Lower lobe of right lung (tissue), 2 donors: ENCODE measurements at regions not wholly inside any gene's neighbourhood (a gene's known extent, or its start where the extent isn't known, plus 50 kb on each side); places are given as distances from the start of the nearest gene placed in this dataset.

Experiments
- ATAC-seq, 2 donors: fragments of 200-7000 bp; cut with Tn5 transposase; one replicate each; pipeline ENCODE4 v1.9.1; 2020 to 2022; ENCODE audit warnings: mild to moderate bottlenecking in 2 of 2, moderate library complexity in 2 of 2
- DNase-seq: peaks from one replicate; pipeline ENCODE4 v3.0.0-alpha.2; 2020
- H3K27ac ChIP-seq: fragments of 200-600 bp; one replicate; pipeline ENCODE4 v1.8.0; 2022
- H3K27me3 ChIP-seq: fragments of 200-600 bp; one replicate; pipeline ENCODE4 v1.8.0; 2022; ENCODE audit warnings: low read depth
- H3K36me3 ChIP-seq: fragments of 200-600 bp; one replicate; pipeline ENCODE4 v1.8.0; 2022; ENCODE audit warnings: mild to moderate bottlenecking
- H3K4me1 ChIP-seq: fragments of 200-600 bp; one replicate; pipeline ENCODE4 v1.8.0; 2022
- H3K4me3 ChIP-seq: fragments of 200-600 bp; one replicate; pipeline ENCODE4 v1.8.0; 2022; ENCODE audit warnings: mild to moderate bottlenecking
- H3K9me3 ChIP-seq: fragments of 200-600 bp; one replicate; pipeline ENCODE4 v1.8.0; 2022
- CTCF ChIP-seq: fragments of 200-600 bp; IDR thresholded peaks from one replicate; pipeline ENCODE4 v1.8.0; 2022; ENCODE audit warnings: antibody characterized with exemption, mild to moderate bottlenecking
- intact Hi-C: fragments of 100-400 bp; cut with DNase I; formaldehyde crosslinking; loops from one replicate; pipeline ENCODE4 v1.11.0; 2022
- donor health status: DM: no; HTN: yes; CAD: no; lungs with severe emphysema.

GRCh38 chr1:101101360-101101759 lies 75.8 kb upstream of the DPH5 start:
- H3K9me3 ChIP-seq = no peaks in the 10 kb centered on the region
- H3K4me3 ChIP-seq = no peak overlapping the region
- no peak overlapping the region for H3K27ac ChIP-seq
- no peaks in the 10 kb centered on the region for H3K36me3 ChIP-seq
- TF ChIP-seq CTCF = no peak
- peaks cover under 1% of the 10 kb centered on the region for H3K4me1 ChIP-seq
- ATAC-seq (no peak), DNase-seq (no peak)
- intact Hi-C loops = no loop called here
- H3K27me3 ChIP-seq = no peaks in the 10 kb centered on the region

- ATAC-seq (no peak), DNase-seq (no peak)
- Histone ChIP-seq H3K4me3 (no peak overlapping the region), H3K27ac (no peak overlapping the region), H3K36me3 (no peaks in the 10 kb centered on the region), H3K4me1 (no peaks in the 10 kb centered on the region), H3K27me3 (no peaks in the 10 kb centered on the region), H3K9me3 (no peaks in the 10 kb centered on the region)
- intact Hi-C loops = no loop called here
- no peak for TF ChIP-seq CTCF
Measured at GRCh38 chr1:101100674-101101073, 75.1 kb upstream of the DPH5 start.

GRCh38 chr1:101098907-101099306 lies 73.3 kb upstream of the DPH5 start:
- Histone ChIP-seq H3K9me3 (no peaks in the 10 kb centered on the region), H3K4me3 (no peak overlapping the region), H3K27me3 (no peaks in the 10 kb centered on the region), H3K36me3 (no peaks in the 10 kb centered on the region), H3K4me1 (no peaks in the 10 kb centered on the region), H3K27ac (no peak overlapping the region)
- intact Hi-C loops = no loop called here
- no peak for TF ChIP-seq CTCF
- DNase-seq (no peak), ATAC-seq (no peak)

GRCh38 chr1:101098327-101098726 lies 72.7 kb upstream of the DPH5 start:
- Histone ChIP-seq H3K4me1 (no peaks in the 10 kb centered on the region), H3K27ac (no peak overlapping the region), H3K36me3 (no peaks in the 10 kb centered on the region), H3K4me3 (no peak overlapping the region), H3K9me3 (no peaks in the 10 kb centered on the region), H3K27me3 (no peaks in the 10 kb centered on the region)
- no peak for DNase-seq
- intact Hi-C loops = no loop called here
- ATAC-seq = no peak
- no peak for TF ChIP-seq CTCF

- ATAC-seq (no peak), DNase-seq (no peak)
- Histone ChIP-seq H3K4me3 (no peak overlapping the region), H3K4me1 (no peaks in the 10 kb centered on the region), H3K27ac (no peak overlapping the region), H3K9me3 (no peaks in the 10 kb centered on the region), H3K36me3 (no peaks in the 10 kb centered on the region), H3K27me3 (no peaks in the 10 kb centered on the region)
- intact Hi-C loops = no loop called here
- no peak for TF ChIP-seq CTCF
Measured at GRCh38 chr1:101089613-101090338, 64.2 kb upstream of the DPH5 start.
